ENCODE measurements at regions not wholly inside any gene's neighbourhood (a gene's known extent, or its start where the extent isn't known, plus 50 kb on each side); places are given as distances from the start of the nearest gene placed in this dataset.

- H3K9me3 ChIP-seq (ENCODE audit: insufficient read depth, low read depth, low read length), result peaks cover 11% of the 10 kb centered on the region; the same call in 1 of the 2 replicates
- no peaks in the 10 kb centered on the region for H3K9me2 ChIP-seq (replicated peaks; ENCODE audit: low read depth, low read length)
- no peak overlapping the region for H2AFZ ChIP-seq (ENCODE audit: low read length)
- H3K36me3 ChIP-seq (ENCODE audit: insufficient read depth, low read length), result no peaks in the 10 kb centered on the region
- H3K27me3 ChIP-seq (ENCODE audit: insufficient read depth, low read length, poor library complexity, severe bottlenecking), result no peaks in the 10 kb centered on the region
- no peak for TF ChIP-seq CTCF (conservative IDR thresholded peaks at IDR 0.05; ENCODE audit: low read length)
- TF ChIP-seq EZH2phosphoT487 (IDR thresholded peaks at IDR 0.05; ENCODE audit: borderline replicate concordance), result no peak
- H4K20me1 ChIP-seq (ENCODE audit: insufficient read depth, low read length, poor library complexity, severe bottlenecking), result no peaks in the 10 kb centered on the region
- no peaks in the 10 kb centered on the region for H3F3A ChIP-seq (ENCODE audit: low read depth)
- no peaks in the 10 kb centered on the region for H3K79me2 ChIP-seq (ENCODE audit: insufficient read depth, low read length)
- H3K4me3 ChIP-seq (ENCODE audit: low read length, poor library complexity, severe bottlenecking), result no peak overlapping the region
- H3K4me2 ChIP-seq (ENCODE audit: low read depth, low read length, poor library complexity, severe bottlenecking), result no peak overlapping the region
- no peak overlapping the region for H3K9ac ChIP-seq (ENCODE audit: low read depth, low read length, poor library complexity, severe bottlenecking)
- no peaks in the 10 kb centered on the region for H3K4me1 ChIP-seq (ENCODE audit: insufficient read depth, low read length, poor library complexity, severe bottlenecking)
Measured at GRCh38 chr9:30196941-30197340, 2187.5 kb upstream of the ACO1 start.

- H3K4me1 ChIP-seq (ENCODE audit: insufficient read depth, low read length, poor library complexity, severe bottlenecking), result no peaks in the 10 kb centered on the region
Measured at GRCh38 chr9:30197453-30197852, 2187.0 kb upstream of the ACO1 start.

GRCh38 chr9:30197954-30198353 is 2186.5 kb upstream of the ACO1 start:
- H3K9ac ChIP-seq (ENCODE audit: low read depth, low read length, poor library complexity, severe bottlenecking), result no peak overlapping the region
- H3K4me3 ChIP-seq (ENCODE audit: low read length, poor library complexity, severe bottlenecking), result no peak overlapping the region
- no peaks in the 10 kb centered on the region for H3F3A ChIP-seq (ENCODE audit: low read depth)
- no peaks in the 10 kb centered on the region for H3K4me1 ChIP-seq (ENCODE audit: insufficient read depth, low read length, poor library complexity, severe bottlenecking)
- no peaks in the 10 kb centered on the region for H3K27me3 ChIP-seq (ENCODE audit: insufficient read depth, low read length, poor library complexity, severe bottlenecking)
- H3K36me3 ChIP-seq (ENCODE audit: insufficient read depth, low read length), result no peaks in the 10 kb centered on the region
- no peak overlapping the region for H3K4me2 ChIP-seq (ENCODE audit: low read depth, low read length, poor library complexity, severe bottlenecking)
- H3K9me3 ChIP-seq (ENCODE audit: insufficient read depth, low read depth, low read length), result peaks cover 11% of the 10 kb centered on the region; the same call in 1 of the 2 replicates
- H3K9me2 ChIP-seq (replicated peaks; ENCODE audit: low read depth, low read length), result no peaks in the 10 kb centered on the region
- TF ChIP-seq EZH2phosphoT487 (IDR thresholded peaks at IDR 0.05; ENCODE audit: borderline replicate concordance), result no peak
- no peak for TF ChIP-seq CTCF (conservative IDR thresholded peaks at IDR 0.05; ENCODE audit: low read length)
- no peaks in the 10 kb centered on the region for H4K20me1 ChIP-seq (ENCODE audit: insufficient read depth, low read length, poor library complexity, severe bottlenecking)
- no peaks in the 10 kb centered on the region for H3K79me2 ChIP-seq (ENCODE audit: insufficient read depth, low read length)
- H2AFZ ChIP-seq (ENCODE audit: low read length), result no peak overlapping the region

More at GRCh38 chr9:30197453-30197852, 2187.0 kb upstream of the ACO1 start:
- TF ChIP-seq EZH2phosphoT487 (IDR thresholded peaks at IDR 0.05; ENCODE audit: borderline replicate concordance), result no peak
- no peak for TF ChIP-seq CTCF (conservative IDR thresholded peaks at IDR 0.05; ENCODE audit: low read length)
- Histone ChIP-seq H3F3A (ENCODE audit: low read depth) (no peaks in the 10 kb centered on the region), H3K27me3 (ENCODE audit: insufficient read depth, low read length, poor library complexity, severe bottlenecking) (no peaks in the 10 kb centered on the region), H3K4me2 (ENCODE audit: low read depth, low read length, poor library complexity, severe bottlenecking) (no peak overlapping the region), H3K36me3 (ENCODE audit: insufficient read depth, low read length) (no peaks in the 10 kb centered on the region), H3K79me2 (ENCODE audit: insufficient read depth, low read length) (no peaks in the 10 kb centered on the region), H3K9me2 (replicated peaks; ENCODE audit: low read depth, low read length) (no peaks in the 10 kb centered on the region), H3K9ac (ENCODE audit: low read depth, low read length, poor library complexity, severe bottlenecking) (no peak overlapping the region), H4K20me1 (ENCODE audit: insufficient read depth, low read length, poor library complexity, severe bottlenecking) (no peaks in the 10 kb centered on the region), H3K4me3 (ENCODE audit: low read length, poor library complexity, severe bottlenecking) (no peak overlapping the region), H3K9me3 (ENCODE audit: insufficient read depth, low read depth, low read length) (peaks cover 11% of the 10 kb centered on the region; the same call in 1 of the 2 replicates), H2AFZ (ENCODE audit: low read length) (no peak overlapping the region)

Data from Loucy (cell line).